HEK293 (cell line): ENCODE measurements at regions not wholly inside any gene's neighbourhood (a gene's known extent, or its start where the extent isn't known, plus 50 kb on each side); places are given as distances from the start of the nearest gene placed in this dataset.

ENCODE experiments used
- CTCF ChIP-seq: fragments of 450-650 bp; formaldehyde crosslinking; IDR thresholded peaks from 2 replicates; pipeline ENCODE4 v1.5.1; 2016; ENCODE audit warnings: missing biosample characterization, missing genetic modification characterization
- ZBTB7A ChIP-seq: fragments of 450-650 bp; formaldehyde crosslinking; IDR thresholded peaks from 2 replicates; pipeline ENCODE4 v1.5.1; 2016; ENCODE audit warnings: low read depth, missing biosample characterization, missing genetic modification characterization
- ZFP3 ChIP-seq: fragments of 450-650 bp; formaldehyde crosslinking; IDR thresholded peaks from 2 replicates; pipeline ENCODE4 v1.5.1; 2016; ENCODE audit warnings: low read depth, missing biosample characterization, missing genetic modification characterization
- ZNF501 ChIP-seq: fragments of 450-650 bp; formaldehyde crosslinking; IDR thresholded peaks from 2 replicates; pipeline ENCODE4 v1.5.1; 2016; ENCODE audit warnings: missing biosample characterization, missing genetic modification characterization

- no peak for TF ChIP-seq ZNF501 (tag by site-specific recombination)
- TF ChIP-seq CTCF (tag by site-specific recombination), result no peak
- no peak for TF ChIP-seq ZBTB7A
- TF ChIP-seq ZFP3 (tag by site-specific recombination), result no peak
Observed at GRCh38 chr6:137783710-137784109, 83.3 kb upstream of the TNFAIP3 start.
